A549 (cell line): ENCODE measurements at regions not wholly inside any gene's neighbourhood (a gene's known extent, or its start where the extent isn't known, plus 50 kb on each side); places are given as distances from the start of the nearest gene placed in this dataset.

Experiments
- ATAC-seq, 2 experiments: fragments of 200-7000 bp in 1 of 2; fragments of >200 bp in 1 of 2; cut with Nextera tagmentation in 1 of 2; cut with Tn5 transposase in 1 of 2; 3 replicates each; pipeline versions ENCODE4 v1.8.0 to v1.9.1; 2018 to 2020; ENCODE audit warnings: mild to moderate bottlenecking in 1 of 2, moderate library complexity in 1 of 2
- CTCF ChIA-PET: fragments of 300-600 bp; sonication (Branson Sonifier 250); formaldehyde crosslinking; extraction: SDS; loops from one replicate; lab custom pipeline; 2021; ENCODE audit warnings: antibody characterized with exemption, inconsistent platforms; lab: Yijun Ruan, JAX
- POLR2A ChIA-PET: fragments of 350-600 bp; formaldehyde crosslinking; extraction: SDS; loops from one replicate; lab custom pipeline; 2021; ENCODE audit warnings: antibody characterized with exemption, inconsistent platforms; lab: Yijun Ruan, JAX
- DNase-seq, 2 experiments: peaks; one replicate each; pipeline versions ENCODE4 v3.0.0 to v3.0.0-alpha.2; 2011 to 2016; ENCODE audit warnings: low read depth in 1 of 2, low spot score in 1 of 2
- FAIRE-seq: peaks from 2 replicates; lab custom pipeline; 2011; peaks lifted over from hg19 to GRCh38; lab: Jason Lieb, UNC
- H3K27ac ChIP-seq, 2 experiments: fragments of >200 bp; sonication (Bioruptor Twin); formaldehyde crosslinking; 3 replicates each; pipeline ENCODE4 v1.5.1; 2016 to 2017
- H3K4me1 ChIP-seq: fragments of >200 bp; sonication (Bioruptor Twin); formaldehyde crosslinking; 3 replicates; pipeline ENCODE4 v1.6.1; 2016
- H3K4me2 ChIP-seq: fragments of >200 bp; sonication (Bioruptor Twin); formaldehyde crosslinking; 3 replicates; pipeline ENCODE4 v1.6.1; 2016
- H3K4me3 ChIP-seq: fragments of >200 bp; sonication (Bioruptor Twin); formaldehyde crosslinking; 3 replicates; pipeline ENCODE4 v1.5.1; 2016
- H3K9me3 ChIP-seq: fragments of >200 bp; sonication (Bioruptor Twin); formaldehyde crosslinking; 3 replicates; pipeline ENCODE4 v1.6.1; 2016
- BHLHE40 ChIP-seq: IDR thresholded peaks from 2 replicates; pipeline ENCODE4 v1.6.1; 2012; ENCODE audit warnings: low read depth, low read length, inconsistent platforms
- CBX2 ChIP-seq: fragments of 200-600 bp; sonication (generic); IDR thresholded peaks from 2 replicates; pipeline ENCODE4 v1.6.1; 2016; ENCODE audit warnings: low read depth, mild to moderate bottlenecking, borderline replicate concordance
- CBX8 ChIP-seq: fragments of 200-600 bp; sonication (generic); IDR thresholded peaks from 2 replicates; pipeline ENCODE4 v1.6.1; 2016
- CEBPB ChIP-seq, 2 experiments: fragments of >200 bp in 1 of 2; sonication (Bioruptor Twin) in 1 of 2; formaldehyde crosslinking in 1 of 2; IDR thresholded peaks; 2 replicates each; pipeline ENCODE4 v1.6.1; 2012 to 2016
- CHD4 ChIP-seq: fragments of 200-600 bp; sonication (generic); IDR thresholded peaks from 2 replicates; pipeline ENCODE4 v1.6.1; 2016; ENCODE audit warnings: antibody characterized with exemption, mild to moderate bottlenecking, borderline replicate concordance
- CTCF ChIP-seq: fragments of >200 bp; sonication (Bioruptor Twin); formaldehyde crosslinking; IDR thresholded peaks from 3 replicates; pipeline ENCODE4 v1.5.1; 2016
- FOSB ChIP-seq: fragments of 250-450 bp; sonication (Bioruptor Pico); IDR thresholded peaks from 2 replicates; pipeline ENCODE4 v1.5.0; 2020; ENCODE audit warnings: mild to moderate bottlenecking, moderate library complexity
- FOSL2 ChIP-seq, 2 experiments: fragments of 450-650 bp in 1 of 2; fragments of >200 bp in 1 of 2; sonication (Bioruptor Twin) in 1 of 2; formaldehyde crosslinking; IDR thresholded peaks; 2 replicates each; pipeline versions ENCODE4 v1.5.0 to v1.6.1; 2016 to 2020; ENCODE audit warnings: mild to moderate bottlenecking in 1 of 2, moderate library complexity in 1 of 2
- HDAC2 ChIP-seq: fragments of 200-600 bp; sonication (generic); IDR thresholded peaks from 2 replicates; pipeline ENCODE4 v1.6.1; 2016
- HOXA7 ChIP-seq: fragments of 250-450 bp; sonication (Bioruptor Pico); IDR thresholded peaks from 2 replicates; pipeline ENCODE4 v1.5.0; 2020; ENCODE audit warnings: mild to moderate bottlenecking, moderate library complexity
- HOXB13 ChIP-seq: fragments of 250-450 bp; sonication (Bioruptor Pico); IDR thresholded peaks from 2 replicates; pipeline ENCODE4 v1.5.0; 2020; ENCODE audit warnings: low read depth, mild to moderate bottlenecking, moderate library complexity
- KDM1A ChIP-seq: fragments of 200-600 bp; sonication (generic); IDR thresholded peaks from 2 replicates; pipeline ENCODE4 v1.6.1; 2016; ENCODE audit warnings: low read depth, mild to moderate bottlenecking
- MAFK ChIP-seq: fragments of 450-650 bp; IDR thresholded peaks from 2 replicates; pipeline ENCODE4 v1.6.1; 2014; ENCODE audit not compliant: partially characterized antibody
- MAX ChIP-seq: IDR thresholded peaks from 2 replicates; pipeline ENCODE4 v1.6.1; 2012
- MAZ ChIP-seq: fragments of 150-350 bp; IDR thresholded peaks from 2 replicates; pipeline ENCODE4 v1.6.1; 2014; ENCODE audit warnings: antibody characterized with exemption, low read depth, low read length, borderline replicate concordance
- MYC ChIP-seq: IDR thresholded peaks from 2 replicates; pipeline ENCODE4 v1.6.1; 2012; ENCODE audit warnings: mild to moderate bottlenecking, inconsistent platforms, low read length, improper control_type of control experiment, borderline replicate concordance
- NFE2L2 ChIP-seq: fragments of 150-350 bp; conservative IDR thresholded peaks from 2 replicates; pipeline ENCODE4 v1.6.1; 2014; ENCODE audit warnings: low read length
- NPAS2 ChIP-seq: fragments of 250-450 bp; sonication (Bioruptor Pico); IDR thresholded peaks from 2 replicates; pipeline ENCODE4 v1.8.0; 2022; ENCODE audit warnings: mild to moderate bottlenecking, moderate library complexity, borderline replicate concordance
- RAD21 ChIP-seq, 2 experiments: fragments of >200 bp in 1 of 2; sonication (Bioruptor Twin) in 1 of 2; formaldehyde crosslinking in 1 of 2; IDR thresholded peaks in 1 of 2; conservative IDR thresholded peaks in 1 of 2; 2 replicates in 1 of 2; 3 replicates in 1 of 2; pipeline ENCODE4 v1.6.1; 2012 to 2018; ENCODE audit warnings: inconsistent platforms in 1 of 2
- RARB ChIP-seq: fragments of 250-450 bp; sonication (Bioruptor Pico); IDR thresholded peaks from 2 replicates; pipeline ENCODE4 v1.8.0; 2021; ENCODE audit warnings: mild to moderate bottlenecking, moderate library complexity
- SMC3 ChIP-seq: fragments of >200 bp; sonication (Bioruptor Twin); formaldehyde crosslinking; IDR thresholded peaks from 3 replicates; pipeline ENCODE4 v1.6.1; 2018; ENCODE audit warnings: inconsistent platforms
- TFCP2L1 ChIP-seq: fragments of 250-450 bp; sonication (Bioruptor Pico); IDR thresholded peaks from 2 replicates; pipeline ENCODE4 v1.5.0; 2021; ENCODE audit warnings: mild to moderate bottlenecking
- ZFP36 ChIP-seq: fragments of 450-650 bp; IDR thresholded peaks from 2 replicates; pipeline ENCODE4 v1.6.1; 2014; ENCODE audit warnings: borderline replicate concordance; ENCODE audit not compliant: partially characterized antibody
- WGBS: methylation state at CpG from one replicate; pipeline ENCODE4 v1.1.6; 2017; ENCODE audit errors: missing lambda C conversion rate; 5-methylcytosine and 5-hydroxymethylcytosine counted together
- TF ChIP-seq, protein P1 (sequence below): fragments of 450-650 bp; IDR thresholded peaks from 2 replicates; pipeline ENCODE4 v1.6.1; 2014; ENCODE audit warnings: antibody characterized with exemption
- TF ChIP-seq, protein P2 (sequence below): fragments of 250-450 bp; sonication (Bioruptor Pico); IDR thresholded peaks from 2 replicates; pipeline ENCODE4 v1.5.0; 2021; ENCODE audit warnings: mild to moderate bottlenecking, moderate library complexity, borderline replicate concordance
- TF ChIP-seq, protein P3 (sequence below): IDR thresholded peaks from 2 replicates; pipeline ENCODE4 v1.6.1; 2012

- CTCF ChIA-PET, result no interaction called here
- FAIRE-seq (no peak), ATAC-seq (no peak), DNase-seq (no peak)
- H3K4me1 ChIP-seq, result peaks cover 23% of the 10 kb centered on the region; the same call in 2 of the 3 replicates
- no peak overlapping the region for H3K4me2 ChIP-seq
- POLR2A ChIA-PET, result no interaction called here
- 79% methylated on average over 1 of the region's 1 CpG for WGBS
- no peaks in the 10 kb centered on the region for H3K9me3 ChIP-seq
- TF ChIP-seq NFE2L2, result no peak
- no peak for TF ChIP-seq NPAS2
- TF ChIP-seq FOSL2 (IDR thresholded peaks at IDR 0.05), result no peak
- no peak for TF ChIP-seq FOSL2 (CRISPR knock-in tag; IDR thresholded peaks at IDR 0.05)
- no peak for TF ChIP-seq RAD21 (conservative IDR thresholded peaks at IDR 0.05 in 1 of 2, IDR thresholded peaks at IDR 0.05 in 1 of 2)
- no peak for TF ChIP-seq KDM1A
- no peak for TF ChIP-seq TFCP2L1
- no peak for TF ChIP-seq MAFK
- no peak for TF ChIP-seq MYC
- TF ChIP-seq, protein P1, sequence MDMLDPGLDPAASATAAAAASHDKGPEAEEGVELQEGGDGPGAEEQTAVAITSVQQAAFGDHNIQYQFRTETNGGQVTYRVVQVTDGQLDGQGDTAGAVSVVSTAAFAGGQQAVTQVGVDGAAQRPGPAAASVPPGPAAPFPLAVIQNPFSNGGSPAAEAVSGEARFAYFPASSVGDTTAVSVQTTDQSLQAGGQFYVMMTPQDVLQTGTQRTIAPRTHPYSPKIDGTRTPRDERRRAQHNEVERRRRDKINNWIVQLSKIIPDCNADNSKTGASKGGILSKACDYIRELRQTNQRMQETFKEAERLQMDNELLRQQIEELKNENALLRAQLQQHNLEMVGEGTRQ, result no peak
- TF ChIP-seq ZFP36, result no peak
- TF ChIP-seq RARB (CRISPR knock-in tag), result no peak
- no peak for TF ChIP-seq BHLHE40
- TF ChIP-seq CHD4, result no peak
- TF ChIP-seq CBX8, result no peak
- no peak overlapping the region for H3K27ac ChIP-seq
- H3K4me3 ChIP-seq, result no peak overlapping the region
These were observed 274.9 kb upstream of the UBE2E3 start for GRCh38 chr2:180705551-180705950.

GRCh38 chr2:180705122-180705521, 275.3 kb upstream of the UBE2E3 start:
- Histone ChIP-seq H3K4me2 (no peak overlapping the region), H3K4me3 (no peak overlapping the region), H3K4me1 (peaks cover 23% of the 10 kb centered on the region; the same call in 2 of the 3 replicates), H3K27ac (no peak overlapping the region; a peak in 1 of 6 replicates), H3K9me3 (no peaks in the 10 kb centered on the region)
- ChIA-PET POLR2A (no interaction called here), CTCF (no interaction called here)
- DNase-seq, result no peak
- ATAC-seq, result no peak
- TF ChIP-seq FOSB (CRISPR knock-in tag) (no peak), SMC3 (no peak), CTCF (no peak), HOXA7 (CRISPR knock-in tag) (no peak), CBX2 (no peak), MAZ (no peak), MAX (no peak), RAD21 (conservative IDR thresholded peaks at IDR 0.05 in 1 of 2, IDR thresholded peaks at IDR 0.05 in 1 of 2) (no peak), RARB (CRISPR knock-in tag) (no peak), HOXB13 (no peak), CEBPB (IDR thresholded peaks at IDR 0.05) (no peak), HDAC2 (no peak)
- TF ChIP-seq, protein P2, sequence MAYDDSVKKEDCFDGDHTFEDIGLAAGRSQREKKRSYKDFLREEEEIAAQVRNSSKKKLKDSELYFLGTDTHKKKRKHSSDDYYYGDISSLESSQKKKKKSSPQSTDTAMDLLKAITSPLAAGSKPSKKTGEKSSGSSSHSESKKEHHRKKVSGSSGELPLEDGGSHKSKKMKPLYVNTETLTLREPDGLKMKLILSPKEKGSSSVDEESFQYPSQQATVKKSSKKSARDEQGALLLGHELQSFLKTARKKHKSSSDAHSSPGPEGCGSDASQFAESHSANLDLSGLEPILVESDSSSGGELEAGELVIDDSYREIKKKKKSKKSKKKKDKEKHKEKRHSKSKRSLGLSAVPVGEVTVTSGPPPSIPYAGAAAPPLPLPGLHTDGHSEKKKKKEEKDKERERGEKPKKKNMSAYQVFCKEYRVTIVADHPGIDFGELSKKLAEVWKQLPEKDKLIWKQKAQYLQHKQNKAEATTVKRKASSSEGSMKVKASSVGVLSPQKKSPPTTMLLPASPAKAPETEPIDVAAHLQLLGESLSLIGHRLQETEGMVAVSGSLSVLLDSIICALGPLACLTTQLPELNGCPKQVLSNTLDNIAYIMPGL (CRISPR knock-in tag), result no peak
- TF ChIP-seq, protein P3, sequence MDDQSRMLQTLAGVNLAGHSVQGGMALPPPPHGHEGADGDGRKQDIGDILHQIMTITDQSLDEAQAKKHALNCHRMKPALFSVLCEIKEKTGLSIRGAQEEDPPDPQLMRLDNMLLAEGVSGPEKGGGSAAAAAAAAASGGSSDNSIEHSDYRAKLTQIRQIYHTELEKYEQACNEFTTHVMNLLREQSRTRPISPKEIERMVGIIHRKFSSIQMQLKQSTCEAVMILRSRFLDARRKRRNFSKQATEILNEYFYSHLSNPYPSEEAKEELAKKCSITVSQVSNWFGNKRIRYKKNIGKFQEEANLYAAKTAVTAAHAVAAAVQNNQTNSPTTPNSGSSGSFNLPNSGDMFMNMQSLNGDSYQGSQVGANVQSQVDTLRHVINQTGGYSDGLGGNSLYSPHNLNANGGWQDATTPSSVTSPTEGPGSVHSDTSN, result no peak
- FAIRE-seq, result no peak
